PC-9 (cell line): ENCODE measurements at regions not wholly inside any gene's neighbourhood (a gene's known extent, or its start where the extent isn't known, plus 50 kb on each side); places are given as distances from the start of the nearest gene placed in this dataset.

ENCODE experiments used
- EZH2 ChIP-seq: fragments of 200-600 bp; sonication (generic); IDR thresholded peaks from 2 replicates; pipeline ENCODE4 v1.8.0; 2017; ENCODE audit warnings: antibody characterized with exemption, low read depth
- TF ChIP-seq, protein P1 (sequence below): fragments of 200-600 bp; sonication (generic); conservative IDR thresholded peaks from 2 replicates; pipeline ENCODE4 v1.6.1; 2017; ENCODE audit warnings: mixed run types, antibody characterized with exemption, mild to moderate bottlenecking, moderate library complexity

- TF ChIP-seq, protein P1, sequence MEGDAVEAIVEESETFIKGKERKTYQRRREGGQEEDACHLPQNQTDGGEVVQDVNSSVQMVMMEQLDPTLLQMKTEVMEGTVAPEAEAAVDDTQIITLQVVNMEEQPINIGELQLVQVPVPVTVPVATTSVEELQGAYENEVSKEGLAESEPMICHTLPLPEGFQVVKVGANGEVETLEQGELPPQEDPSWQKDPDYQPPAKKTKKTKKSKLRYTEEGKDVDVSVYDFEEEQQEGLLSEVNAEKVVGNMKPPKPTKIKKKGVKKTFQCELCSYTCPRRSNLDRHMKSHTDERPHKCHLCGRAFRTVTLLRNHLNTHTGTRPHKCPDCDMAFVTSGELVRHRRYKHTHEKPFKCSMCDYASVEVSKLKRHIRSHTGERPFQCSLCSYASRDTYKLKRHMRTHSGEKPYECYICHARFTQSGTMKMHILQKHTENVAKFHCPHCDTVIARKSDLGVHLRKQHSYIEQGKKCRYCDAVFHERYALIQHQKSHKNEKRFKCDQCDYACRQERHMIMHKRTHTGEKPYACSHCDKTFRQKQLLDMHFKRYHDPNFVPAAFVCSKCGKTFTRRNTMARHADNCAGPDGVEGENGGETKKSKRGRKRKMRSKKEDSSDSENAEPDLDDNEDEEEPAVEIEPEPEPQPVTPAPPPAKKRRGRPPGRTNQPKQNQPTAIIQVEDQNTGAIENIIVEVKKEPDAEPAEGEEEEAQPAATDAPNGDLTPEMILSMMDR = no peak
- TF ChIP-seq EZH2 = no peak
Measured at GRCh38 chr4:57318703-57319102, 208.5 kb upstream of the IGFBP7 start.
